ENCODE measurements at regions not wholly inside any gene's neighbourhood (a gene's known extent, or its start where the extent isn't known, plus 50 kb on each side); places are given as distances from the start of the nearest gene placed in this dataset.
"Not testable (repeated sequence)": the region's sequence is repeated elsewhere in the genome, so short reads cannot be mapped to it uniquely, and the experiment has no call there.

DNA sequence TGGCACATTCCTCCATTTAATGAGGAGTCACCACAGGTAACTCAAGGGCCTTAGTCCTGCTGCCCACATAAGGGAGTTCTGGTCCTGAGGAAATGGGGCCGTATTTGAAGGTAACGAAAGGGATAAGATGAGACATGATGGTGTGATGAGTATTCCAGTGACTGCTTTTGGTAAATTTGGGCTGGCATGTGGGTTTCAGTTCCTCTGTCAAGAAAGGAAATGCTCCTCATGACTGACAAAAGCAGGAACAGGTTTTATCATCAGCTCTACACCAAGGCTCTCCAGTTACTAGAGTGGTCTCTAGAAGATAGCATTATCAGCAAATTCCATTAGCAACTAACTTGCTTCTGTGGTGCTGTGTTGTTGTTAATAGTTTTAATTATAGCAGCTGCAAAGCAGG lies 161.8 kb upstream of the PTPN20 start:
- not testable (repeated sequence) for DNase-seq

DNA sequence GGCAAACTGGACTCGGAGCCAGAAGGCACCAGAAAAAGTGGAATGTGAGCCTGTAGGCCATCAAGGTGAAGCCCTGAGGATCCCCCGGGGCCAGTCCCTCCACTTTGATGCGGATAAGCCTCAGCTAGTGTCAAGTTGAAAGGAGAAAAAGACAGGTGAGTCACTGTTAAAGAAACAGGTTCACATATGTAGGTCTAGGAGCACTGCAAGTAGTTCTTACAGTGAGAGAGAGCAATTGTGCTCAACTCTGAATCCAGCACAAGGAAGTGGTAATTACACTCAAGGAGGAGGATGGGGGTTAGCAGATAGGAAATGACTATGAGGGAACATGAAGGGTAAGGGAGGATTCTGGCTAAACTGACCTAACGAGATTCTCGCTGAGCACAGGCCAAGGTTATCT lies 157.5 kb upstream of the PTPN20 start:
- not testable (repeated sequence) for DNase-seq

DNA sequence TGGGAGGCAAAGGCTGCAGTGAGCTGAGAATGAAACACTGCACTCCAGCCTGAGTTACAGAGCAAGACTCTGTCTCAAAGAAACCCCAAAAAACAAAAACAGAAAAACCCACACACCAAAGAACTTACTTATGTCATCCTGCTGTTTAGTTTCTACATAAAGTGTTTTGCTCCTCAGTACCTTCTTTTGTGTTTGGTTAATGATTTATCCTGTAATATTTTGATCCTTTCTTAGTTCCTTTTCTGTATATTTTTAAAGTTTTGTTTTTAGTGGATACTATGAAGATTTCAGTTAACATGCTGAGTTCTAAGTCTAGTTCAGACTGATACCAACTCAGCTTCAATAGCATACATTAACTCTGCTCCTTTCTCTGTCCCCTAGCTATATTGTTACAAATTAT lies 149.8 kb upstream of the PTPN20 start:
- DNase-seq: not testable (repeated sequence)

GRCh38 chr10:46768515-46769291 lies 142.5 kb upstream of the PTPN20 start:
- not testable (repeated sequence) for DNase-seq

GRCh38 chr10:46773178-46773896 lies 137.9 kb upstream of the PTPN20 start:
- not testable (repeated sequence) for DNase-seq

DNA sequence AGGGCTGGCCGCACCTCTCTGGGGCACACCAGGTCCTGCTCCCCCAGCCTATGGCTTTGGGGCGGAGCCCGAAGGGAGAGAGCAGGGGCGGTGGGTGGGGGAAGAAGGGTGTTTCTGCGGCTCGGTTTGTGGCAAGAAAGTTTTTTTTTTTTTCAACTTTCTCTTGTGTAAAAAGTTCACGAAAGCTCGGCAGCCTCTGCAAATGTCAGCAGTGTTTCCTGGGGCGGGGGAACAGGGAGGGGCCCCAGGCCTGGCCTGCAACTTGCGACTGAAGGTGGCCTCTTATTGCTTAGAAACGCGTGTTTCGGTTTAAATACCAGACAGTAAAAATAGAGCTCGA lies 137.4 kb upstream of the PTPN20 start:
- DNase-seq: not testable (repeated sequence)

DNA sequence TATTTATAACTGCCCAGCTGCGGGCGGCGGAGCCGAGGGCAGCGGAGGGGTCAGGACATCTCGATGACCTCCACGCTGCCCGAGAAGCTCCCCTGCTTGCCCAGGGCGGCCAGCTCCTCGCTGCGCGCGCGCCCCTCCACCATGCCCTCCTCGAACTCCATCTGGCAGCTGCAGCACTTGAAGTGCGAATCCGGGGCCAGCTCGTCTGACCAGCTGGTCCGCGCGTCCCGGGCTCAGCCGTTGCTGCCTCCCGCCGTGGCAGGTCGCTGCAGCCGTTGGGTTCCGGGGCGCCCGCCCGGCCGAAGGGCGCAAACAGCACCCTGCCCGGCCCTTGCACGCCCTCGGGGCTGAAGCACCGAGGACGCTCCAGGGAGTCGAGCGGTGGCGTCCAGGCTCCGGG lies 136.9 kb upstream of the PTPN20 start:
- DNase-seq: not testable (repeated sequence)

DNA sequence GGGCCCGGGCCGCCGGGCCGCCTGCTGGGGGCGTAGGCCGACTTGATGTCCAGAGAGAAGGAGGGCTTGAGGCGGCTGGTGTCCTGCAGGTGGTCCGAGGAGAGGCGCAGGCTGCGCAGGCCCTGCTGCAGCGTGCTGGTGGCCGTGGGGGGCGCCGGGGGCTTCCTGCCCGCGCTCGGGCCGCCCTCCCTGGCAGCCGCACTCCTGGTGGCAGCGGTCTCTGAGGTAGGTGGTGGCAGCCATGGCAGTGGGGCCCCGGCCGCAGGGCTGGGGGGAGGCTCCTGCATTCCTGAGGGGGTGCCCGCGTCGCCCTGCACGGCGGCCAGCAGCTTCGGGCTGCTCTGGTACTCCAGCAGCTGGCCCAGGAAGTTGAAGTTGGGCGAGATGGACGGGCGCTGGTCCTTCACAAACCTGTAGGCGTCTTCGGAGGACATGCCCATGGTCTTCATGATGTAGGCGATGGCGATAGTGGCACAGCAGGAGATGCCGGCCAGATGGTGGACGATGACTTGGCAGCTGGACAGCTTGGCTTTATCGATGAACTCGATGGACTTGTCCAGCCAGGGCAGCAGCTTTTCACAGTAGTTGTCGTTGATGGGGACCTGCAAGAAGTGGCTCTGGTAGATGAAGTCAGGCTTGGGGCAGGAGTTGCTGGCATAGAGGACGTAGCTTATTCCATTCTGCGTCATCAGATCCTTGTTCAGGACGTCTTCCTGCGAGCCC lies 136.1 kb upstream of the PTPN20 start:
- DNase-seq: not testable (repeated sequence)

GRCh38 chr10:46775668-46776059 lies 135.6 kb upstream of the PTPN20 start:
- not testable (repeated sequence) for DNase-seq

GRCh38 chr10:46779571-46779970 lies 131.7 kb upstream of the PTPN20 start:
- DNase-seq: not testable (repeated sequence)

DNA sequence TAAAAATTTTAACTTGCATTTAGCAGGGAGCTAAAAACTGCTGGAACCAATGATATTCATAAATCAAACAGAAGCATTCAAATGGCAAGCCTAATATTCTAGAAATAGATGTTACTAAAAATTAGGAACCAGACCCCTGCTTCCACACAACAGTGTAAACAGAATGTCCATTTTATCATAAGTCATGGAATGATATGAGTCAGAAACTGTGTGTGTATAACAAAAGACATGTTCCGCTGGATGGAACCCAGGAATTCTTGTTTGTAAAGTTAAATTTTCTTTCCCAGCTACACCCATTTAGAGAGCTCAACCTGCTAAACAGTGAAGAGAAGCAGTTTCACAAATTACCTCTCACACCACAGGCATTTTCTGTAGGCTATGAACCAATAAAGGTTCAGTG lies 131.1 kb upstream of the PTPN20 start:
- not testable (repeated sequence) for DNase-seq

DNA sequence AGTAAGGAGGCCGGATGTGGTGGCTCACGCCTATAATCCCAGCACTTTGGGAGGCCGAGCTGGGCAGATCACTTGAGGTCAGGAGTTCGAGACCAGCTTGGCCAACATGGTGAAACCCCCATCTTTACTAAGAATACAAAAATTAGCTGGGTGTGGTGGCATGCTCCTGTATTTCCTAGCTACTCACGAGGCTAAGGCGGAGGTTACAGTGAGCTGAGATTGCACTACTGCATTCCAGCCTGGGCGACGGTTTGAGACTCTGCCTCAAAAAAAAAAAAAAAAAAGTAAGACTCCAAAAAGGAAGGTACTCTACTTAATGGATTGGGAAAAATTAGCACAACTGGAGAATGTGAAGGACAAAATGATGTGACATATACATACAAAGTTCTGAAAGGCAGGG lies 130.2 kb upstream of the PTPN20 start:
- DNase-seq: not testable (repeated sequence)

GRCh38 chr10:46782001-46782874 lies 129.0 kb upstream of the PTPN20 start:
- not testable (repeated sequence) for DNase-seq

- not testable (repeated sequence) for DNase-seq
These were observed 126.6 kb upstream of the PTPN20 start for GRCh38 chr10:46784665-46785064.

- DNase-seq: not testable (repeated sequence)
These were observed 125.1 kb upstream of the PTPN20 start for GRCh38 chr10:46786125-46786517.

- DNase-seq: peak; percentile 36
These were observed 124.5 kb upstream of the PTPN20 start for GRCh38 chr10:46786518-46787320.

- no peak for DNase-seq
These were observed 124.0 kb upstream of the PTPN20 start for GRCh38 chr10:46787321-46787615.

- not testable (repeated sequence) for DNase-seq
These were observed 118.4 kb upstream of the PTPN20 start for GRCh38 chr10:46792657-46793357.

- not testable (repeated sequence) for DNase-seq
These were observed 114.9 kb upstream of the PTPN20 start for GRCh38 chr10:46796351-46796750.

DNA sequence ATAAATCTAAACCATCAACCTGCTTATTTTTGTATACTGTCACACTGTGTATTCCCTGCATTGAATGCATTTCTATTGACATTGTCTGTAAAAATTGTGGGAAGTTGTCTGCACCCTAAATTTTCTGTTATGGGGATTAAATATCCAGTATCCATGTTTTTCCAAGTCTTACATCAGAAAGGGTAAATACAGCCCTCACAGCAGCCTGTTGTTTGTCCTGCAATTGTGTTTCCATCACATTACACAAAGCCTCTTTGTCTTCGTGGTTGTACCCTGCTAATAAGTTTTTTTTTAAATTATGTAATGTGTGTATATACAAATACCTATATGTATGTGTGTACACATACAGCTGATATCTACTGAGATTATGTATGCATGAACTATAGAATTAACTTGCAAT lies 109.2 kb upstream of the PTPN20 start:
- not testable (repeated sequence) for DNase-seq

DNA sequence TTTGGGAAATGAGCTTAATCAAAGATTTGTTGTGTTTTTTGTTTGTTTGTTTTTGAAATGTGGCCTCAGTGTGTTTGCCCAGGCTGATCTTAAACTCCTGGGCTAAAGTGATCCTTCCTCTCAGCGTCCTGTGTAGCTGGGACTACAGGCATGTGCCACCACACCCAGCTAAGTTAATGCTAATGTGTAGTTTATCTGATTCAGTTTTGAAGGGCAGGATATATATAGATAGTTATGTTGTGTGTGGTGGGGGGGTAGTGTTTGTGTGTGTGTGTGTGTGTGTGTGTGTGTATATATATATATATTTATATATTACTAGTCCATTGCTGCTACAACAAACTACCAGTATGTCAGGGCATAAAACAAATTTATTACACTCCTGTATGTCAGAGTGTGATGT lies 108.1 kb upstream of the PTPN20 start:
- not testable (repeated sequence) for DNase-seq
